GM19351 (cell line): ENCODE measurements at regions not wholly inside any gene's neighbourhood (a gene's known extent, or its start where the extent isn't known, plus 50 kb on each side); places are given as distances from the start of the nearest gene placed in this dataset.

Experiments
- ATAC-seq: cut with Tn5 transposase; IDR thresholded peaks from one replicate; pipeline ENCODE4 v1.9.1; 2021; ENCODE audit warnings: mild to moderate bottlenecking, moderate library complexity; ENCODE audit not compliant: unreplicated experiment

GRCh38 chr19:29475469-29475868 is 50.3 kb upstream of the VSTM2B start:
- no peak for ATAC-seq
